ENCODE measurements at regions not wholly inside any gene's neighbourhood (a gene's known extent, or its start where the extent isn't known, plus 50 kb on each side); places are given as distances from the start of the nearest gene placed in this dataset.
"Not testable (repeated sequence)": the region's sequence is repeated elsewhere in the genome, so short reads cannot be mapped to it uniquely, and the experiment has no call there.

DNA sequence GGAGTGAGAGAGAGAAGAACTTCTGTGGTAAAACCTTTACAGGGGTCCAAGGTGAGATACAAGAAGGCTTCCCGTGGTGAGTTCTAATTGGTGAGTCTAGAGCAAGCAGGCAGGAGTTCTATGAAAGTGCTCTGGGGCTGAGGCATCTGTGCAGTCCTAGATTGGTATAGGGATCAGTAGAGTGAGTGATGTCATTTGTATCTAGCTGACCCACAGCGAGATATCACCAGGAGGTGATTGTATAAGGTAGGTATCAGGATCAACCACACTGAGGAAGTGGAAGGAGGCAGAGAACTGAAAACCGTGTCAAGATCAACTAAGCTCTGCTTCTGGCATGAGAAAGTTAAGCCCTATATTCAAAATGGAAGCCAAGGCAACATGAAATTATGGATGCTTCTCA is 1648.9 kb upstream of the TMEFF2 start:
- DNase-seq (ENCODE audit: low read depth) = no peak

DNA sequence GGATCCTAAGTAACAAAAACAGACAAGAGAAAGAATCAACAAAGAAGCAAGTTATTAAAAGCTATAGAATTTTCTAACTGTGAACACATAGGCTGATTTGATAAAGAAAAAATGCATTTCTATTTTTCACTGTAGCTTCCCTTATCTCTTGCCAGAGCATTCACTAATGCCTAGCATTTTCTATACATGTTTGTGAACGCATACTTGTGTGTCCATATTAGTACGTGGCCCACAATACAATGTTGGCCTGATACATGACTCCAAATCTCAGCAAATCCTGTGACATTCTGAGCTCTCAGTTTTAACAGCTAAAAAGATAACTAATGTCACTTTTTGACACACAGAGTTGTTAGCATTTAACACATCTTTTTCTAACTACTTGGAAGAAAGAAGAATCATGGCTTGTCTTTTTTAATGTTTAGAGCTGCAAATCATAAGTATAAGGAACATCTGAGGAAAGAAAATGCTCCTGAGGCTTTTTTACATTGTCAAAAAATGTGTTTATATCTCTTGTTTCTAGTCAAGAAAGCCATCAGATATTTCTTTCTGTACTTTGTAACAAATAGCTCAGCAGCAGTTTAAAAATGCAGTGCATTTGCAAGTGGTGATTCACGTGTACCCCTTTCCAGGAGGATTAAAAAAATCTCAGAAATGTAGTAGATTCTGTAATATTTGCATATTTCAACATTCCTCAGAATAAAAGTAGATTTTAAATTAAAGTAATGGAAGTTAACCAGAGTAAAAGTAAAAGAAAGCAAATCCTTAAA is 1646.8 kb upstream of the TMEFF2 start:
- DNase-seq (ENCODE audit: low read depth) = no peak

DNA sequence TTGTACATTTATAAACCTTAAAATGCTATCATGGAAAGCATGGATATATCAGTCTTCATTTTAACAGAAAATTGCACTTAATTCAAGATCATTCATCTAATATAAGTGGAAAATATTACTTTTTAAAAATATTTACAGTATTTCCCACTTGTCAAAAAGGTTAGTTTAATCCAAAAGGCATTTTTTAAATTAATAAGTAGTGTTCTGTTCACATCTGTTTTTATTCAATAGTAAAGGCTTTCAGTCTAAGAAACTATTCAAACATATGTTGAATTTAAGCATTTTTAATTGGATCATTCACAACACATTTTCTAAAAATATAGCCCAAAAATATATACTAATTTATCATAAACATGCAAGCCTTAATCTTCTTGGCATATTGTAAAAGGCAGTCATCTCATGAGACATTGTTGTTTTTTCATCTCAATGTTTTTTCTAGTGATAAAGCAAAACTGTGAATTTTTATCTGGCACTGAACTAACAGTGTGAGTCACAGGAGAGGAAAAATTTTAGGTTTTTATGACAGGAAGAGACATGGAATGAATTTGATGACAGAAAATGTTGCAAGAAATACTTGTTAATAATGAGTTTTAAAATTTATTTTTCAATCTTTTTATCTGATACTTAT is 1642.5 kb upstream of the TMEFF2 start:
- DNase-seq (ENCODE audit: low read depth) = no peak

DNA sequence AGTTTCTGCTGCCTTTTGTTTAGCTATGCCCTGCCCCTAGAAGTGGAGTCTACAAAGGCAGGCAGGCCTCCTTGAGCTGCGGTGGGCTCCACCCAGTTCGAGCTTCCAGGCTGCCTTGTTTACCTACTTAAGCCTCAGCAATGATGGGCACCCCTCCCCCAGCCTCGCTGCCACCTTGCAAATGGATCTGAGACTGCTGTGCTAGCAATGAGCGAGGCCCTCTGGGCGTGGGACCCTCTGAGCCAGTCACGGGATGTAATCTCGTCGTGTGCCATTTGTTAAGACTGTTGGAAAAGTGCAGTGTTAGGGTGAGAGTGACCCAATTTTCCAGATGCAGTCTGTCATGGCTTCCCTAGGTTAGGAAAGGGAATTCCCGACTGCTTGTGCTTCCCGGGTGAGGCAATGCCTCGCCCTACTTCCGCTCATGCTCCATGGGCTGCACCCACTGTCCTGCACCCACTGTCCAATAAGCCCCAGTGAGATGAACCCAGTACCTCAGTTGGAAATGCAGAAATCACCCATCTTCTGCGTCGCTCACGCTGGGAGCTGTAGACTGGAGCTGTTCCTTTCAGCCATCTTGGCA is 1641.8 kb upstream of the TMEFF2 start:
- DNase-seq (ENCODE audit: low read depth) = not testable (repeated sequence)

DNA sequence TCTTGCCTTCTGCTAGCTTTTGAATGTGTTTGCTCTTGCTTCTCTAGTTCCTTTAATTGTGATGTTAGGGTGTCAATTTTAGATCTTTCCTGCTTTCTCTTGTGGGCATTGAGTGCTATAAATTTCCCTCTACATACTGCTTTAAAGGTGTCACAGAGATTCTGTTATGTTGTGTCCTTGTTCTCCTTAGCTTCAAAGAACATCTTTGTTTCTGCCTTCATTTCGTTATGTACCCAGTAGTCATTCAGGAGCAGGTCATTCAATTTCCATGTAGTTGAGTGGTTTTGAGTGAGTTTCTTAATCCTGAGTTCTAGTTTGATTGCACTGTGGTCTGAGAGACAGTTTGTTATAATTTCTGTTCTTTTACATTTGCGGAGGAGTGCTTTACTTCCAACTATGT is 1639.2 kb upstream of the TMEFF2 start:
- not testable (repeated sequence) for DNase-seq (ENCODE audit: low read depth)

DNA sequence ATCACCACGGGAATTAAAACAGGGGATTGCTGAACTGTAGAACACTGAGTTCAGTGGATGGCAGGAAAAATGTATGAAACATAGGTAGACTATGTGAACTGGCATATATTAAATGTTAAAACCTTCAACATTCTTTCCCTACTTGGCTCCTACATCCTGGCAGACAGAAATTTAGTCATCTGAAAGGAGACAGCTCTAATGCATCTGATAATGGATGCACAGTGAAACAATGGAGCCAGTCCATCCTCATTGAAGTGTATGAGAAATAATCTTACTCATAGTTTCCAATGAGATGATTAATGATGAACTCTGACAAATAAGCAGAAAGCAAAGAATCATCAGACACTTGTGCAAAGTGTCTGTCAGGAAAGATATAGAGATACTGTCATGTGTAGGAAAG is 1629.7 kb upstream of the TMEFF2 start:
- DNase-seq (ENCODE audit: low read depth) = no peak

DNA sequence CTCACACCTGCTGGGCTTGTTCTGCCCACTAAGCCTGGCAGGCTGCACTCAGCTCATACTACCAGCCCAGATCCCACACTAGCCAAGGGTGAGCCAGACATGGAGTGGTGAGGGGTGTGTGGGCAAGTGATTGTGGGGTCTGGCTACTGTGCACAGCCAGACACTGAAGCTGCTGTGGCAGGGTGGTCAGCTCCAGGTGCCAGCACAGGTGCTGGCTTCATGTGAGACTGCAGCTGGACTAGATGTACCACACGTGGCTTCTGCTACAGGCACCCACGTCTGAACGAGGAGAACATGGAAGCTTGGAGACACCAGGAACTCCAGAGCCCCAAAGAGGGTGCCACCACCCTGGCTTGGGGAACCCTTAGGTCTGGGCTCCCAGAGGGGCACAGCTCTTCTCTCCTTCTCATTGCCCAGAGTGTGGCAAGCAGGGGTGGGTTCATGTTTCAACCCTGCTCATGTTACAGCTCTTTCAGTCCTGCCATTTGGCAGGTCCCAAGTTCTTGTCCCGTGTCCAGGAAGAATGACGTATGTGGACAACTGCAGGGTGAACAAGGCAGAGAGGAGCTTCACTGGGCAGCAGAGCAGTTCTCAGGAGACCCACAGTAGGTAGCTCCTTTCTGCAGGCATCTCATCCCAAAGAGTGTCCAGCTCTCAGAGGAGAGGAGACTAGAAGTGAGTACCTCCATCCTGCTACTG is 1624.2 kb upstream of the TMEFF2 start:
- no peak for DNase-seq (ENCODE audit: low read depth)

DNA sequence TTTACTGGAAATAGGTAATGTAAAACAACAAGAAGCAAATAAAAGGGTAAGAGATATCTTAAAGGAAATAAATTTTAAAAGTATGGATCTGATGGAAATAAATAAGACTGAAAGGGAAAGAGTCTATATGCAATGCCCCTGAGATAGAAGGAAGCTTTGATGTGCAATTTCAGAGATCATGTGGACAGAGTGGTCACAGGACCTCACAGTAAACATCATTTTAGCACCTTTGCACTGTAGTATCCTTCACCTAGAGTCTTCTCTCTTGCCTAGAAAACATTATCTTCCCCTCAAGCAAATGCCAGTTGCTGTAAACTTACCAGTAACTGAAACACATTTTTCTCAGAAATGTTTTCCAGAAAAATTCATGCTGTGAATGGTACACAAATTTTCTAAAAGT is 1621.3 kb upstream of the TMEFF2 start:
- DNase-seq (ENCODE audit: low read depth) = no peak

DNA sequence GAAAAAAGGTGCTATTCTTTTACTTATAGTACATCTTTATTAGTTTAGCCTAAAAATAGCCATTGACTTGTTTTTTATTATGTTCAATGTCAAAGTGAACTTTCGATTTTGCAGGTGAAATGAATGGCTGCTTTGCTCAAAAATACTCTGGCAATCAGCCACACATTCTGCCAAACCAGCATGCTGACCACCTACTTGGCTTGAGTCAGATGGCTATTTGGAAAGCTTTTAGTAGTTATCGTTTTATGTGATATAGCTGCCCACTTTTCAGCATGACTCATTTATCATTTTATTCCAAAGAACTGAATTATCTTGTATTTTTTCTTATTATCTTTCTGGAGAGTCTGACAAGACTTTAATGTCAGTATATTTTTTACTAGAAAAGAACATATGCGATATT is 1615.8 kb upstream of the TMEFF2 start:
- DNase-seq (ENCODE audit: low read depth) = no peak

DNA sequence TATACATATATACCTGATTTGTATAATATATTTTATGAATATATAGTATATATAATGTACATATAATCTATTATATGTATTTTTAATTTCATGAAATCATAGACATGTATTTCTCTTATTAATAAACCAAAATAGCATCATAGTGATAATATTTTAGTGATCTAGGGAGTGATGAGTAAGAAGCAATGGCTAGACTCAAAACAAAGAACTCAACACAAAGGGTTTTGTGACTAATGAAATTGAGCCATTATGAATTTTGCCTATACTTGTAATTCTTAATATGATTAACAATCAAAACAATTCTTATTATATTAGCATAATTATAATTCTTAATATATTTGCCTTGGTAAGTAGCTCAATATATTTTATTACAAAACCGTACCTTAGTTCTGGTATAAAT is 1614.1 kb upstream of the TMEFF2 start:
- DNase-seq (ENCODE audit: low read depth) = no peak

DNA sequence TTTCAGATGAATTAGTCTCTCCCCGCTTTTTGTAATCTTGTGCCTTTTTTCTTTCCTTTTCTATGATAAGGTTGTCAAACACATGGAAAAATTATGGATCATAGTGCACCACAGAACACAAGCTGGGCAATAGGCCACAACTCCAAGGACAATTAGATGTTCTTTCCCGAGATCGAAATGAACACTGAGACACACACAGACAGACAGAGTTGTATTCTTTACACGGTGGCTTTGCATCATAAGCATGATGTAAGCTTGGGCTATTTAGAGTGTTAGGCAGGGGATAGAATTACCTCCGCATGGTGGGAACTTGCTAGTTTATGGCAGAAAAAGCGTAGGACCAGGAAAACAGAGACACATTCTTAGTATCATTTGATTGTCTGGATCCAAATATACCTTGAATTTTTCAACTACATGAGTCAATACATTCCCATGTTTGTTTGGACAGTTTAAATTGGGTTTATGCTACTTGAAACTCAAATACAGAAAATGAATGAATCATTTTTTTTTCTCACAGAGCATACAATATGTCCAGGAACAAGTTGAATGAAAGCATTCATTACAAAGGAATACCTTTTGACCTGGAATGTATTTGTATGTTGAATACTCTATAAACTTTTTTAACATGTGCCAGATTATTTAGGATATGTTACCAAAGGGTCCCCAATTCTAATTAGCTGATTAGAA is 1611.5 kb upstream of the TMEFF2 start:
- DNase-seq (ENCODE audit: low read depth) = no peak

DNA sequence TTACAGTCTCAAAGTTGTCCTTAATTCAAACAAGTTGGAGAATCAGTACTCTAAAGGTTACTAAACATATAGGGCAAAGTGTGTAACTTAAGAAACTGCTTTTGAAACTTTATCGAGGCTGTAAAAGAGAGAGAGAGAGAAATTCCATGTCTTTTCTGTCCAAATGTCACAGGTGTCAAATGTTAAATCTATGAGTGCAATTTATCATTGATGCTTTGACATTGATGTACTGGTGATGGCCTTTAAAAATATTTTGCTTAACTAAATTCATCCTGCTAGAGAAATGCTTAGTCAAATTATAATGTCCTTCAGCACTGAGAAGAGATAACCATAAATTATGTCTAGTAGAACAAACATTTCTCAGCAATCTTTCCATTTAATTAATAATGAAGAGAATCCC is 1602.1 kb upstream of the TMEFF2 start:
- no peak for DNase-seq (ENCODE audit: low read depth)

DNA sequence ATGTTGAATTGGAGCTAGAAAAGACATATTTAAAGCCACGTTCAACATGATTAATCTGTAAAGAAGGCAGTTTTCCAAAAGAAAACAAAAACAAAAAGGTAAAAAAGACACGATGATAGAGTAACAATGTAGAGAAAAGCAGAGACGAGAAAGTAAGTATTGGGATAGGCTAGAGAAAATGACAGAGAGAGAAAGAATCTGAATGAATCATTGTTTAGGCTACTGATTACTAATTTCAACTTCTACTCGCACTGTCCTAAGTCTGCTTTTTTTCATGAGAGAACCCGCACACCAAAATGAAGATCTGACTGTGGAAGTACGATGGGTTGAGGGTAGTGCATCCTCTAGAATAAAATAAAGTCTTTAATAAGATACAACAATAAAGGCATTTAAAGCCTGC is 1599.2 kb upstream of the TMEFF2 start:
- DNase-seq (ENCODE audit: low read depth) = no peak

DNA sequence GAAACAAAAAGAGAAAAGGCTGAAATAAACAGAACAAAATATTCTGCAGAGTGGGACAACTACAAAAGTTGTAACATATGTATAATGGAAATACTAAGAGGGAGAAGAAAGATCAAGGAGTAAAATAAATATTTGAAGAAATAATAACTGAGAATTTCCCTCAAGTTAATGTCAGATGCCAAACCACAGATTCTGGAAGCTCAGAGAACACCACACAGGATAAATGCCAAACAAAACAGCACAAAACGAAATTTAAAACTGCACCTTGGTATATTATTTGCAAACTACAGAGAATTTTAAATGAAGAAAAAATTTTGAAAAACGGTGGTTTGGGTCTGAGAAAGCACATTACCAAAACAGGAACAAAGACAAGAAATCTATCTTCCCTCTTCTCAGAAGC is 1588.9 kb upstream of the TMEFF2 start:
- no peak for DNase-seq (ENCODE audit: low read depth)

DNA sequence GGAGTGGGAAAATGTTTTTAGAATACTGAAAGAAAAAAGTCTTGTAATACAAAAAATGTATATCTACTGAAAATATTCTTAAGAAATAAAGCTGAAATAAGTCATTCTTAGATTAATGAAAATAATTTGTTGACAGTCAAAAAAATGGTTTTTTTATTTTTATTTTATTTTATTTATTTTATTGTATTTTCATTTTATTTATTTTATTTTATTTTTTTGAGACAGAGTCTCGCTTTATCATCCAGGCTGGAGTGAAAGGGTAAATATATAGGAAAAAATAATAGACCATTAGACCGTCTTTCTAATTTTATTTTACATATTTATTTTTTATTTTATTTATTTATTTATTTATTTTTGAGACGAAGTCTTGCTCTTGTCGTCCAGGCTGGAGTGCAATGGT is 1583.6 kb upstream of the TMEFF2 start:
- DNase-seq (ENCODE audit: low read depth) = no peak

DNA sequence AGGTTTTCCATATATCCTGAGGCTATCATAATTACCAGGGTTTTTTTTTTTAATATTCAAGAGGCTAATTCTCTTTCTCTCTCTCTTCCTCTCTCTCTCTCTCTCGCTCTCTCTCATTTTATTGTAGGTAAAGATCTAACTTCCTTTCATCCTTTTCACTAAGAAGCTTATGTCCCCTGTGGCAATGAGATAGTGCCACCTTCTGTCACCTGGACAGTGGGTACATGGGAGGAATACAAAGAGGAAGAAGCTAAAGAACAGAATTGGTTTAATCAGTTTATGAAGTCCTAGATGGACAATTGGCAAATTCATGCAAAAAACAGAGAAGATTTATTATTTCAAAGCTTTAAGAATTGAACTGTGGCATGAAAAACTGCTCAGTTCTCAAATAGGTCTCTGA is 1582.3 kb upstream of the TMEFF2 start:
- DNase-seq (ENCODE audit: low read depth) = no peak

DNA sequence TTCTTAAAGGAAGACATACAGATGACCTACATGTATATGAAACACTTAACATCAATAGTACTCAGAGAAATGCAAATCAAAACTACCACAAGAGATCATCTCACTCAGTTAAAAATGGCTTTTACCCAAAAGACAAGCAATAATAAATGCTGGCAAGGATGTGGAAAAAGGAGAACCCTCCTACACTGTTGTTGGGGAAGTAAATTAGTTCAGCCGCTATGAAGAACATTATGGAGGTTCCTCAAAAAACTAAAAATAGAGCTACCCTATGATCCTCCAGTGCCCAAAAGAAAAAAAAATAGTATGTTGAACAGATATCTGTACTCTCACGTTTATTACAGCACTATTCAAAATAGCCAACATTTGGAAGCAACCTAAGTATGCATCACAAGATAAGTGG is 1579.4 kb upstream of the TMEFF2 start:
- no peak for DNase-seq (ENCODE audit: low read depth)

DNA sequence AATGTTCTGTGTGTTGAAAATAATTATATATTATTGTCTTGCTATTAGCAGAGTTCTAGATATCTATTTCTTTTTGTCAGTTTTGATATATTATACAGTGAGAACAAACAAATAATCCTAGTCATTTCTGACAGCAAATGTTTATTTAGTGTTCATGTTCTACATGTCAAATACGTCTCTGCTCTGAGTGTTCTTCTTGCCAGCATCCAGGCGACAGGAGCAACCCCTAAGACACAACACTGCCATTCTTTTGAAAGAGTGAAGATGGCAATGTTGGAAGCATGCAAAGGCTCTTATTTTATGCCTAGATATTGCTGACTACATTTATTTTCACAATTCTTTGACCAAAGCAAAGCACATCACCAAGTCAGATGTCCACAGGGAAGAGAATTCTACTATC is 1556.6 kb upstream of the TMEFF2 start:
- DNase-seq (ENCODE audit: low read depth) = no peak

DNA sequence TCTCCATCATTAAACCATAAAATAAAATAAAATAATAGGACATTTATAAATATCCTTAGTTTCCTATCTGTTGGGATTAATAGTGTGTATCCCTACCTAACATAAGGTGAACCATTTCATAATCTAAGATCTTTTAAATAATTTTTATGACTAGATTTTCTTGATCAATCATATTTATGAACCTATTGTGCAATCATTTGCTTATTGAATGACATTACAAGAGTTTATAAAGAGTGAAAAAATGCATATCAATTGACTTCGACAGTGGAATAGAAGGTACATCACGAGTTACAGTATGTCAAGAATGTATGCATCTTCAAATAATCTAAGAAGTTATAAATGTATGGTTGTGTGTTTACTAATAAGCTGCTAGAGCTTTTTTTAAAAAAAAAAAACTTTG is 1554.8 kb upstream of the TMEFF2 start:
- DNase-seq (ENCODE audit: low read depth) = no peak

DNA sequence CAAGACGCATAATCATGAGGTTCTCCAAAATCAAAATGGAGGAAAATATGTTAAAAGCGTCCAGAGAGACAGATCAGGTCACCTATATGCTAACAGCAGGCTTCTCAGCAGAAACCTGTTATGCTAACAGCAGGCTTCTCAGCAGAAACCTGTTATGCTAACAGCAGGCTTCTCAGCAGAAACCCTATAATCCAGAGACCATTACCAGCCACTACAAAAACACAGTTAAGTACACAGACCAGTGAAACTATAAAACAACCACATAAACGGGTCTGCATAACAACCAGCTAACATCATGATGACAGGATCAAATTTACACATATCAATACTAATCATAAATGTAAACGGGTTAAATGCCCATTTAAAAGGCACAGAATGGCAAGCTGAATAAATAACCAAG is 1548.4 kb upstream of the TMEFF2 start:
- no peak for DNase-seq (ENCODE audit: low read depth)

DNA sequence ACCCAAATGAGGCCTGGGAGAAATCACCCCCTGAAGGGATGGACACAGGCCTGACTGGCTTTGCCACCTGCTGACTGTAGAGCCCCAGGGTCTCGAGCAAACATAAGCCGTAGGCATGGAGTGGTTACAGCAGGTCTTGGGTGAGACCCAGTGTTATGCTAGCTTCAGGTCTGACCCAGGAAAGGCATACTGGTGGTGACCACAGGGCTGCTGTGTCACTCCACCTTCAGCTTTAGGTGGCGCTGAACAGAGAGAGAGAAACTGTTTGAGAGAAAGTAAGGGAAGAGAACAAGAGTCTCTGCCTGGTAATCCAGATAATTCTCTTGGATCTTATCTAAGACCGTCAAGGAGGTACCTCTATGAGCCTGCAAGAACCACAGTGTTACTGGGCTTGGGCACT is 1544.2 kb upstream of the TMEFF2 start:
- DNase-seq (ENCODE audit: low read depth) = no peak

DNA sequence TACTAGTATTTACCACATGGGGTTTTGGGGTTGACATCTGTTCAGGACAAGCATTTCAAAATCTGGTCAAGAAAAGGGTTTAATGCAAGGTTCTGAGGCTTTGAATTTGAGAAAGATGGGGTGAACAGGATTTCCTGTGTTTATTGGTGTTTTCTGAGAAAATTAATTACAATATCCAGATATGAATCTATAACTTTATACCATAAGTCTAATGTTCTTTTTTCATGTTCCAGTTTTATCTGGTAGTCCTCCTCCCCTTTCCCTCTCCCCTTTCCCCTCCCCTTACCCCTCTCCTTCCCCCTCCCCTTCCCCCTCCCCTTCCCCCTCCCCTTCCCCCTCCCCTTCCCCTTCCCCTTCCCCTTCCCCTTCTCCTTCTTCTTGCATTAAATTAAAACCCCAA is 1518.2 kb upstream of the TMEFF2 start:
- no peak for DNase-seq (ENCODE audit: low read depth)

DNA sequence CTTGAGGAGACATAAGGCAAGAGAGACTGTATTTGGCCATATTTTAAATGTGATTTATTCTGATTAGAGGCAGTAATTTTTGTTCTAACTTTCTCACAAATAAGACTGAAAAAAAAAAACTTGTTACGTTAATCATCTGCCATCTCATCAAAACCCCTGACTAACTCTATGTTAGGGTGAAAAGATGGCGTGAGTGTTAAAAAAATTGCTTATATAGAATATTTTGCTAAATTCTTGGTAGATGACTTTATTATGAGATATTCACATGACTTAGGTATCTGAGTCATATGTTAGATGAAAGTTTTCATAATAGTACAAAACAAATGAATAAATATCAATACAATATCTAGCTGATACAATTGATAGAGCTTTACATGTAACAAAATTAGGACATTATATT is 1508.7 kb upstream of the TMEFF2 start:
- no peak for DNase-seq (ENCODE audit: low read depth)

Data from activated T-helper 9 cell treated with anti-CD3 and anti-CD28 coated beads, Interleukin-2, amount 50 U/mL, for 16 hours (primary cell).